Heart right ventricle (tissue), 16 donors: ENCODE measurements at regions not wholly inside any gene's neighbourhood (a gene's known extent, or its start where the extent isn't known, plus 50 kb on each side); places are given as distances from the start of the nearest gene placed in this dataset.

Source experiments
- ATAC-seq, 8 donors: fragments of 200-7000 bp; cut with Tn5 transposase; one replicate each; pipeline ENCODE4 v1.9.1; 2020; ENCODE audit warnings: mild to moderate bottlenecking in 8 of 8, moderate library complexity in 8 of 8, moderate number of reproducible peaks in 1 of 8
- DNase-seq, 2 donors: peaks; one replicate each; pipeline ENCODE4 v3.0.0-alpha.2; 2020
- H3K27ac ChIP-seq, 10 donors: fragments of 200-600 bp; sonication (generic) in 2 of 10; one replicate each; pipeline versions ENCODE4 v1.5.0 to v1.8.0; 2020 to 2022; ENCODE audit warnings: mild to moderate bottlenecking in 3 of 10
- H3K27me3 ChIP-seq, 7 donors: fragments of 200-600 bp; one replicate each; pipeline ENCODE4 v1.8.0; 2021 to 2022; ENCODE audit warnings: mild to moderate bottlenecking in 2 of 7
- H3K36me3 ChIP-seq, 9 donors: fragments of 200-600 bp; sonication (generic) in 1 of 9; one replicate each; pipeline versions ENCODE4 v1.5.0 to v1.8.0; 2020 to 2022; ENCODE audit warnings: mild to moderate bottlenecking in 2 of 9
- H3K4me1 ChIP-seq, 9 donors: fragments of 200-600 bp; sonication (generic) in 1 of 9; one replicate each; pipeline versions ENCODE4 v1.5.0 to v1.8.0; 2020 to 2022; ENCODE audit warnings: mild to moderate bottlenecking in 4 of 9
- H3K4me3 ChIP-seq, 10 donors: fragments of 200-600 bp; sonication (generic) in 2 of 10; one replicate each; pipeline versions ENCODE4 v1.5.0 to v1.8.0; 2020 to 2022; ENCODE audit warnings: mild to moderate bottlenecking in 7 of 10, moderate library complexity in 2 of 10
- H3K9me3 ChIP-seq, 11 donors: fragments of 200-600 bp in 10 of 11; sonication (generic) in 2 of 11; one replicate each; pipeline versions ENCODE4 v1.5.0 to v1.8.0; 2013 to 2022; ENCODE audit warnings: mild to moderate bottlenecking in 2 of 11, control low read depth in 1 of 11, moderate library complexity in 1 of 11
- CTCF ChIP-seq, 9 donors: fragments of 200-600 bp; sonication (generic) in 2 of 9; IDR thresholded peaks; one replicate each; pipeline versions ENCODE4 v1.5.0 to v1.8.0; 2021 to 2022; ENCODE audit warnings: antibody characterized with exemption in 9 of 9, mild to moderate bottlenecking in 5 of 9, moderate library complexity in 1 of 9
- WGBS, 2 donors: extraction: QIAGEN DNeasy Blood & Tissue Kit; methylation state at CpG; one replicate each; pipeline ENCODE4 v1.1.7; 2013; ENCODE audit warnings: inconsistent platforms in 1 of 2; 5-methylcytosine and 5-hydroxymethylcytosine counted together
- intact Hi-C, 10 donors: fragments of 100-400 bp; cut with DNase I; formaldehyde crosslinking; loops; one replicate each; pipeline versions ENCODE4 v1.11.1 to v1.14.2; 2022
- donor health status: Arrhythmogenic right ventricular cardiomyopathy.
- donor health status: ischemic (EF 13 %, LVEDD 7.1; RV severe dilation, severe dysfunction).
- donor health status: healthy with polysubstance abuse.
- donor health status: DM: no; HTN: yes; CAD: no.
- donor health status: DM: no; HTN: no; CAD: no.
- donor health status: ischemic (EF 25% LVEDD 6.9; RV normal size, moderate dysfunction).
- donor health status: ischemic (EF 25% LVEDD 5.7; RV mildly dilated, moderate dysfunction).
- donor health status: healthy.
- donor health status: DM: yes; HTN: yes; CAD: no.
- donor health status: Ischemic cardiomyopathy.
- donor health status: ischemic (EF 35%, LVEDD 5.7; RV mildly dilated, moderate dysfunction).
- donor health status: nonischemic (EF 11% LVEDD 7.7; RV severe dilation, severe dysfunction).
- donor health status: DM: yes; HTN: yes; CAD: no.
- donor health status: PGD.
- donor health status: ischemic (EF 29% LVEDD 5.4; RV normal size, mild dysfunction).
- donor health status: nonischemic (EF 23%, LVEDD 6.1; RV moderate dilation, normal function).

GRCh38 chr16:80025236-80025635 is 424.7 kb upstream of the MAF start:
- Histone ChIP-seq H3K4me1 (peaks cover 0 to 14% (median 0%) of the 10 kb centered on the region in 9 donors), H3K36me3 (no peaks in the 10 kb centered on the region), H3K9me3 (no peaks in the 10 kb centered on the region), H3K27me3 (no peaks in the 10 kb centered on the region), H3K4me3 (no peak overlapping the region), H3K27ac (no peak overlapping the region)
- DNase-seq, result no peak
- intact Hi-C loops, result no loop called here
- TF ChIP-seq CTCF (IDR thresholded peaks at IDR 0.05), result no peak
- 92 to 94% methylated on average over 4 of the region's 4 CpGs for WGBS, 2 donors
- ATAC-seq, result no peak

DNA sequence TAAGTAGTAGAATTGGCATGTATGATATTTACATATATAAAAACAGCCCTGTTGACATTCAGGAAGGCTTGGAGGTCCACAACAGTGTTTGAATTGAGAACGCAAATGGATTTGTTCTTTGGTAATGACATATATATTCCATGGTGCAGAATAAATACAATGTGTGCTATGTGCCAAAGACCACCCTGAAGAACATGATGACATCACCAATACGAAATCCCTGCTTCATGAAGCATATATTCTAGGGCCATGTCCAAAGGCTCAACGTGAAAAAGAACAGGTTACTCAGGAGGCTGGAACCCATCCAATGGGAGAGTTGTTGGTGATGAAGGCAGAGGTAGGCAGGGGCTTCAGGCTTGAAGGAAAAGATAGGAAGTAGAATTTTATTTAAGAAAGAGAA is 423.9 kb upstream of the MAF start:
- no peak for TF ChIP-seq CTCF (IDR thresholded peaks at IDR 0.05)
- Histone ChIP-seq H3K9me3 (no peaks in the 10 kb centered on the region), H3K36me3 (no peaks in the 10 kb centered on the region), H3K27ac (no peak overlapping the region), H3K4me1 (peaks cover 0 to 14% (median 0%) of the 10 kb centered on the region in 9 donors), H3K27me3 (no peaks in the 10 kb centered on the region), H3K4me3 (no peak overlapping the region)
- no peak for ATAC-seq
- DNase-seq, result no peak
- intact Hi-C loops, result no loop called here
- 86 to 88% methylated on average over 3 of the region's 3 CpGs for WGBS, 2 donors

- no peaks in the 10 kb centered on the region for H3K9me3 ChIP-seq
- H3K4me3 ChIP-seq, result no peak overlapping the region
- H3K27ac ChIP-seq, result no peak overlapping the region
- ATAC-seq (no peak), DNase-seq (no peak)
- H3K36me3 ChIP-seq, result no peaks in the 10 kb centered on the region
- TF ChIP-seq CTCF (IDR thresholded peaks at IDR 0.05), result no peak
- no peaks in the 10 kb centered on the region for H3K27me3 ChIP-seq
- H3K4me1 ChIP-seq, result peaks cover 0 to 14% (median 0%) of the 10 kb centered on the region in 9 donors
- intact Hi-C loops, result no loop called here
- WGBS, 2 donors, result 59 to 72% methylated on average over 2 of the region's 2 CpGs
Measured at GRCh38 chr16:80023865-80024264, 423.3 kb upstream of the MAF start.

- H3K36me3 ChIP-seq, result no peaks in the 10 kb centered on the region
- TF ChIP-seq CTCF (IDR thresholded peaks at IDR 0.05), result no peak
- WGBS, 2 donors, result 76 to 96% methylated on average over 2 of the region's 2 CpGs
- intact Hi-C loops, result no loop called here
- ATAC-seq (no peak), DNase-seq (no peak)
- H3K4me3 ChIP-seq, result no peak overlapping the region
- H3K4me1 ChIP-seq, result no peaks in the 10 kb centered on the region
- no peak overlapping the region for H3K27ac ChIP-seq
- H3K27me3 ChIP-seq, result no peaks in the 10 kb centered on the region
- no peaks in the 10 kb centered on the region for H3K9me3 ChIP-seq
Measured at GRCh38 chr16:80019395-80019794, 418.9 kb upstream of the MAF start.

GRCh38 chr16:80018466-80018865 is 417.9 kb upstream of the MAF start:
- no peak overlapping the region for H3K4me3 ChIP-seq
- WGBS, 2 donors, result 67 to 68% methylated on average over 2 of the region's 2 CpGs
- no peaks in the 10 kb centered on the region for H3K9me3 ChIP-seq
- no peaks in the 10 kb centered on the region for H3K36me3 ChIP-seq
- TF ChIP-seq CTCF (IDR thresholded peaks at IDR 0.05), result no peak
- no peak for DNase-seq
- no peak for ATAC-seq
- H3K4me1 ChIP-seq, result no peaks in the 10 kb centered on the region
- no peaks in the 10 kb centered on the region for H3K27me3 ChIP-seq
- H3K27ac ChIP-seq, result no peak overlapping the region
- intact Hi-C loops, result no loop called here
